A673 (cell line): ENCODE measurements at regions not wholly inside any gene's neighbourhood (a gene's known extent, or its start where the extent isn't known, plus 50 kb on each side); places are given as distances from the start of the nearest gene placed in this dataset.

Experiments used
- CTCF ChIP-seq: fragments of 300-800, 200-600 bp; sonication (generic); conservative IDR thresholded peaks from 2 replicates; pipeline ENCODE4 v1.5.1; 2017; ENCODE audit warnings: low read depth, mild to moderate bottlenecking, antibody characterized with exemption, low read length, moderate library complexity, mixed read lengths
- EZH2 ChIP-seq: fragments of 200-600 bp; sonication (generic); IDR thresholded peaks from 2 replicates; pipeline ENCODE4 v1.6.1; 2017; ENCODE audit warnings: borderline replicate concordance, low read depth, mild to moderate bottlenecking, mixed read lengths, antibody characterized with exemption, low read length; ENCODE audit not compliant: poor library complexity, severe bottlenecking

- TF ChIP-seq CTCF (no peak), EZH2 (no peak)
These were observed 208.7 kb upstream of the PLET1 start for GRCh38 chr11:112469376-112469775.
